H1 (cell line): ENCODE measurements at regions not wholly inside any gene's neighbourhood (a gene's known extent, or its start where the extent isn't known, plus 50 kb on each side); places are given as distances from the start of the nearest gene placed in this dataset.

Source experiments
- SP1 ChIP-seq: IDR thresholded peaks from 2 replicates; pipeline ENCODE4 v1.6.1; 2011; ENCODE audit warnings: low read depth, low read length
- ZNF274 ChIP-seq: IDR thresholded peaks from 2 replicates; pipeline ENCODE4 v1.7.0; 2012; ENCODE audit warnings: low read length, borderline replicate concordance; ENCODE audit errors: extremely low read depth
- TF ChIP-seq, protein P1 (sequence below): IDR thresholded peaks from 2 replicates; pipeline ENCODE4 v1.6.1; 2011; ENCODE audit warnings: low read length, improper control_type of control experiment

DNA sequence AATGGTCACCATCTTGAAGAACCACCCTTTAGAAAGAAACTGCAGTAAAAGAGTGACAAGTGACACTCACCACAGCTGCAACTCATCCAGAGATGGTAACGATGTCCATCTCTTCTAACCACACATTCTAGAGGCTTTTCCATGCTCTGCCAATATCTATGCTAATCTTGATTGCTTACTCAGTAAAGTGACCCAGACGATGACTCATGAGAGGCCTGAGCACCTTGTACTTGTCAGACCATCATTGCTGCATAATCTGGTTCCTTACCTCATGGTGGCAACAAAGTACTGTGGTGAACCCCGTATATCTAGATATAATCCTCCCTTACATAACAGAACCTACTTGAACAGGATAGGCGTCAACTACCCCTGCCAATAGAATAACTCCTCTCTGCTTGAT lies 75.6 kb downstream of the CCNG2 start (continued):
- TF ChIP-seq, protein P1, sequence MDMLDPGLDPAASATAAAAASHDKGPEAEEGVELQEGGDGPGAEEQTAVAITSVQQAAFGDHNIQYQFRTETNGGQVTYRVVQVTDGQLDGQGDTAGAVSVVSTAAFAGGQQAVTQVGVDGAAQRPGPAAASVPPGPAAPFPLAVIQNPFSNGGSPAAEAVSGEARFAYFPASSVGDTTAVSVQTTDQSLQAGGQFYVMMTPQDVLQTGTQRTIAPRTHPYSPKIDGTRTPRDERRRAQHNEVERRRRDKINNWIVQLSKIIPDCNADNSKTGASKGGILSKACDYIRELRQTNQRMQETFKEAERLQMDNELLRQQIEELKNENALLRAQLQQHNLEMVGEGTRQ = no peak
- TF ChIP-seq ZNF274 (no peak), SP1 (no peak)
